ENCODE measurements at regions not wholly inside any gene's neighbourhood (a gene's known extent, or its start where the extent isn't known, plus 50 kb on each side); places are given as distances from the start of the nearest gene placed in this dataset.

DNA sequence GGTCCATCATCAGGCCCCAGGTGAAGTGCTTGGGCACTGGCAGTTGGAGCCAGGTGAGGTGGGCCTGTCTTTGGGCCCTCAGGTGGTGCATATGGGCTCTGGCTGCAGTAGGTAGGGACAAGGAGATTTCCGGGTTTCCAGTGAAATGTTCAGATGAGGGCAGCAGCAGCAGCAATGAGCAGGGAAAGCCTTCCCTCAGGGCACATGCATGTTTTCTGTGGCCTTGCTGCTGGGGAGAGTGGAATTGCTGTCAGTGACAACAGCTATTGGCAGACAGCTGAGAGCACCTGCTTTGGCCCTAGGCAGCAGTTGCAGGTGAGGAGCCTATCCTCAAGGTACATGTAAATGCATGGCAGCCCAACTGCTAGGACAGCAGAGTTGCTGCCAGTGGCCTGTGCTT lies 58.9 kb upstream of the QRFPR start:
- peak in 1 of 10 donors; percentile 53 for DNase-seq
- intact Hi-C loops (cut with DNase I) = no loop called here

Measured in posterior cingulate gyrus (tissue), 11 donors.